ENCODE measurements at regions not wholly inside any gene's neighbourhood (a gene's known extent, or its start where the extent isn't known, plus 50 kb on each side); places are given as distances from the start of the nearest gene placed in this dataset.
"Not testable (repeated sequence)": the region's sequence is repeated elsewhere in the genome, so short reads cannot be mapped to it uniquely, and the experiment has no call there.

DNA sequence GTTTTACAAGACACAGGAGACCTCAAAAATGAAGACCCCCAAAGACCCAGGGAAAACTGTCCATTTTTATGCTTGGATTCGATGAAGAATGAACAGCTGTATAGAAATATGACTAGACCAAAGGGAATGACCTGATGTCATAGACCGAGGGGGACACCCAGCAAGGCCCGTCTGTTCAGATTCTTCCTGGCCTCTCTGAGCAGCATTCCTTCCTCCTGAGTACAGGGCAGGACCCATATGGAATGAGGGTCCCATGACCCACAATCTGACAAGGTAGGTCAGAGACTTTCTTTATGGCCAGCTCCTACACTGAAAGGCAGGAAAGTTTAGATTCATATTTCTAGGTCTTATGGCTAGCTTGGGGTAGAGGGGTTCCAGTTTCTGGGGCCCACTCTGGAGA is 356.0 kb downstream of the GATA3 start:
- no peaks in the 10 kb centered on the region for H3K9me3 ChIP-seq (ENCODE audit: control insufficient read depth, low read depth, low read length)
- no peak overlapping the region for H3K9ac ChIP-seq (ENCODE audit: control insufficient read depth, extremely low read depth, insufficient read depth, low read length)
- no peaks in the 10 kb centered on the region for H3K79me2 ChIP-seq (ENCODE audit: control insufficient read depth, insufficient read depth, low read length)
- H3K27ac ChIP-seq (ENCODE audit: control insufficient read depth, insufficient read depth, low read length), result no peak overlapping the region
- H2AFZ ChIP-seq (ENCODE audit: control insufficient read depth, low read length), result no peak overlapping the region
- DNase-seq (ENCODE audit: low read depth, low spot score), result no peak
- no peak for TF ChIP-seq EZH2 (IDR thresholded peaks at IDR 0.05; ENCODE audit: low read length)
- TF ChIP-seq, protein P1, sequence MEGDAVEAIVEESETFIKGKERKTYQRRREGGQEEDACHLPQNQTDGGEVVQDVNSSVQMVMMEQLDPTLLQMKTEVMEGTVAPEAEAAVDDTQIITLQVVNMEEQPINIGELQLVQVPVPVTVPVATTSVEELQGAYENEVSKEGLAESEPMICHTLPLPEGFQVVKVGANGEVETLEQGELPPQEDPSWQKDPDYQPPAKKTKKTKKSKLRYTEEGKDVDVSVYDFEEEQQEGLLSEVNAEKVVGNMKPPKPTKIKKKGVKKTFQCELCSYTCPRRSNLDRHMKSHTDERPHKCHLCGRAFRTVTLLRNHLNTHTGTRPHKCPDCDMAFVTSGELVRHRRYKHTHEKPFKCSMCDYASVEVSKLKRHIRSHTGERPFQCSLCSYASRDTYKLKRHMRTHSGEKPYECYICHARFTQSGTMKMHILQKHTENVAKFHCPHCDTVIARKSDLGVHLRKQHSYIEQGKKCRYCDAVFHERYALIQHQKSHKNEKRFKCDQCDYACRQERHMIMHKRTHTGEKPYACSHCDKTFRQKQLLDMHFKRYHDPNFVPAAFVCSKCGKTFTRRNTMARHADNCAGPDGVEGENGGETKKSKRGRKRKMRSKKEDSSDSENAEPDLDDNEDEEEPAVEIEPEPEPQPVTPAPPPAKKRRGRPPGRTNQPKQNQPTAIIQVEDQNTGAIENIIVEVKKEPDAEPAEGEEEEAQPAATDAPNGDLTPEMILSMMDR (optimal IDR thresholded peaks at IDR 0.05 in 1 of 3, IDR thresholded peaks at IDR 0.05 in 1 of 3, conservative IDR thresholded peaks at IDR 0.05 in 1 of 3; ENCODE audit: extremely low read depth in 1 of 3, insufficient read depth in 2 of 3, low read length in 3 of 3), result no peak
- dilution Hi-C loops (cut with MboI; ENCODE audit: extremely low pct_ligation_motif_present, low sequenced_read_pairs), result no loop called here
- H3K36me3 ChIP-seq (ENCODE audit: control insufficient read depth in 2 of 2, extremely low read depth in 1 of 2, insufficient read depth in 2 of 2, low read length in 2 of 2), result no peaks in the 10 kb centered on the region
- H3K4me2 ChIP-seq (ENCODE audit: control insufficient read depth, extremely low read depth, insufficient read depth, low read depth, low read length), result no peak overlapping the region
- no peaks in the 10 kb centered on the region for H3K27me3 ChIP-seq (ENCODE audit: control insufficient read depth, extremely low read depth, insufficient read depth, low read length)
- no peaks in the 10 kb centered on the region for H4K20me1 ChIP-seq (ENCODE audit: control insufficient read depth, extremely low read depth, insufficient read depth, low read length)
- no peaks in the 10 kb centered on the region for H3K4me1 ChIP-seq (ENCODE audit: control insufficient read depth, extremely low read depth, insufficient read depth, low read length)
- no peak for FAIRE-seq
- no peaks in the 10 kb centered on the region for H3K9me1 ChIP-seq (ENCODE audit: control insufficient read depth, extremely low read depth, insufficient read depth, low read length)
- no peak overlapping the region for H3K4me3 ChIP-seq (ENCODE audit: control insufficient read depth in 2 of 3, extremely low read depth in 1 of 3, insufficient read depth in 2 of 3, low read depth in 1 of 3, low read length in 3 of 3)

DNA sequence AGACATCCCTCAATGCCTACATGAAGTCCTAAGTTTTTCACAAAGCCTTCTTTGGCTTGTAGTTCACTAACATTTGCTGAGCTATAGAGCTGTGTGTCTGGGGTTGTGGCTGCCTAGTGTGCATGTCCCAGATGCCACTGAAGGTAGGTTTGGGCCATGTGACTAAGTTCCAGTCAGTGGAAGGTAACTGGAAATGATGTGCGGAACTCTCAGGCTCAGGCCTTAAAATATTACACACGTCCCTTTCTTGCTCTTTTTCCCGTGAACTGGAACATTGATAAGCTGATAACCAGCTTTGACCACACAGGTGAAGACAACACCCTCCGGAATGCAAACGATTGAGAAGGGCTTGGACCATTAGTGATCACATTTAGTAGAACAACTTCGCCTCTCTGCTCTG is 358.1 kb downstream of the GATA3 start:
- Histone ChIP-seq H3K9me3 (ENCODE audit: control insufficient read depth, low read depth, low read length) (no peaks in the 10 kb centered on the region), H3K9me1 (ENCODE audit: control insufficient read depth, extremely low read depth, insufficient read depth, low read length) (no peaks in the 10 kb centered on the region), H3K4me1 (ENCODE audit: control insufficient read depth, extremely low read depth, insufficient read depth, low read length) (no peaks in the 10 kb centered on the region), H3K4me2 (ENCODE audit: control insufficient read depth, extremely low read depth, insufficient read depth, low read depth, low read length) (no peak overlapping the region), H3K27me3 (ENCODE audit: control insufficient read depth, extremely low read depth, insufficient read depth, low read length) (no peaks in the 10 kb centered on the region), H3K36me3 (ENCODE audit: control insufficient read depth in 2 of 2, extremely low read depth in 1 of 2, insufficient read depth in 2 of 2, low read length in 2 of 2) (no peaks in the 10 kb centered on the region), H3K79me2 (ENCODE audit: control insufficient read depth, insufficient read depth, low read length) (no peaks in the 10 kb centered on the region), H3K9ac (ENCODE audit: control insufficient read depth, extremely low read depth, insufficient read depth, low read length) (no peak overlapping the region), H4K20me1 (ENCODE audit: control insufficient read depth, extremely low read depth, insufficient read depth, low read length) (no peaks in the 10 kb centered on the region), H3K27ac (ENCODE audit: control insufficient read depth, insufficient read depth, low read length) (no peak overlapping the region), H3K4me3 (ENCODE audit: control insufficient read depth in 2 of 3, extremely low read depth in 1 of 3, insufficient read depth in 2 of 3, low read depth in 1 of 3, low read length in 3 of 3) (no peak overlapping the region), H2AFZ (ENCODE audit: control insufficient read depth, low read length) (no peak overlapping the region)
- FAIRE-seq, result no peak
- DNase-seq (ENCODE audit: low read depth, low spot score), result no peak
- dilution Hi-C loops (cut with MboI; ENCODE audit: extremely low pct_ligation_motif_present, low sequenced_read_pairs), result no loop called here
- TF ChIP-seq EZH2 (IDR thresholded peaks at IDR 0.05; ENCODE audit: low read length), result no peak
- TF ChIP-seq, protein P1 (optimal IDR thresholded peaks at IDR 0.05 in 1 of 3, IDR thresholded peaks at IDR 0.05 in 1 of 3, conservative IDR thresholded peaks at IDR 0.05 in 1 of 3; ENCODE audit: extremely low read depth in 1 of 3, insufficient read depth in 2 of 3, low read length in 3 of 3), result no peak

DNA sequence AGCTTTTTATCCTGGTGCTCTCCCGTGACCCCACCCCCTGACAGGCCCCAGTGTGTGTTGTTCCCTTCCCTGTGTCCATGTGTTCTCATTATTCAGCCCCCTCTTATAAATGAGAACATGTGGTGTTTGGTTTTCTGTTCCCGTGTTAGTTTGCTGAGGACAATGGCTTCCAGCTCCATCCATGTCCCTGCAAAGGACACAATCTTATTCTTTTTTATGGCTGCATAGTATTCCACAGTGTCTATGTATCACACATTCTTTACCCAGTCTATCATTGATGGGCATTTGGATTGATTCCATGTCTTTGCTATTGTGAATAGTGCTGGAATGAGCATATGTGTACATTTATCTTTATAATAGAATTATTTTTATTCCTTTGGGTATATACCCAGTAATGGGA is 360.5 kb downstream of the GATA3 start:
- FAIRE-seq; H3K27ac ChIP-seq (ENCODE audit: control insufficient read depth, insufficient read depth, low read length); H3K9me1 ChIP-seq (ENCODE audit: control insufficient read depth, extremely low read depth, insufficient read depth, low read length); H3K27me3 ChIP-seq (ENCODE audit: control insufficient read depth, extremely low read depth, insufficient read depth, low read length); H3K4me3 ChIP-seq (ENCODE audit: control insufficient read depth in 2 of 3, extremely low read depth in 1 of 3, insufficient read depth in 2 of 3, low read depth in 1 of 3, low read length in 3 of 3); H3K4me1 ChIP-seq (ENCODE audit: control insufficient read depth, extremely low read depth, insufficient read depth, low read length); H3K9ac ChIP-seq (ENCODE audit: control insufficient read depth, extremely low read depth, insufficient read depth, low read length); H3K36me3 ChIP-seq (ENCODE audit: control insufficient read depth in 2 of 2, extremely low read depth in 1 of 2, insufficient read depth in 2 of 2, low read length in 2 of 2); H4K20me1 ChIP-seq (ENCODE audit: control insufficient read depth, extremely low read depth, insufficient read depth, low read length); H3K4me2 ChIP-seq (ENCODE audit: control insufficient read depth, extremely low read depth, insufficient read depth, low read depth, low read length); H2AFZ ChIP-seq (ENCODE audit: control insufficient read depth, low read length); H3K9me3 ChIP-seq (ENCODE audit: control insufficient read depth, low read depth, low read length); dilution Hi-C loops (cut with MboI; ENCODE audit: extremely low pct_ligation_motif_present, low sequenced_read_pairs); H3K79me2 ChIP-seq (ENCODE audit: control insufficient read depth, insufficient read depth, low read length); DNase-seq (ENCODE audit: low read depth, low spot score): not testable (repeated sequence)
